Upper lobe of right lung (tissue), 1 donor: ENCODE measurements at regions not wholly inside any gene's neighbourhood (a gene's known extent, or its start where the extent isn't known, plus 50 kb on each side); places are given as distances from the start of the nearest gene placed in this dataset.

Source experiments
- ATAC-seq: fragments of 200-7000 bp; cut with Tn5 transposase; one replicate; pipeline ENCODE4 v1.9.1; 2020; ENCODE audit warnings: mild to moderate bottlenecking, moderate library complexity
- DNase-seq: peaks from one replicate; pipeline ENCODE4 v3.0.0-alpha.2; 2020
- H3K27ac ChIP-seq: fragments of 200-600 bp; one replicate; pipeline ENCODE4 v1.8.0; 2022
- H3K27me3 ChIP-seq: fragments of 200-600 bp; one replicate; pipeline ENCODE4 v1.8.0; 2022; ENCODE audit warnings: mild to moderate bottlenecking
- H3K36me3 ChIP-seq: fragments of 200-600 bp; one replicate; pipeline ENCODE4 v1.8.0; 2022
- H3K4me1 ChIP-seq: fragments of 200-600 bp; one replicate; pipeline ENCODE4 v1.8.0; 2022
- H3K4me3 ChIP-seq: fragments of 200-600 bp; one replicate; pipeline ENCODE4 v1.8.0; 2022; ENCODE audit warnings: mild to moderate bottlenecking
- H3K9me3 ChIP-seq: fragments of 200-600 bp; one replicate; pipeline ENCODE4 v1.8.0; 2022
- CTCF ChIP-seq: fragments of 200-600 bp; IDR thresholded peaks from one replicate; pipeline ENCODE4 v1.8.0; 2022; ENCODE audit warnings: antibody characterized with exemption
- intact Hi-C: fragments of 100-400 bp; cut with DNase I; formaldehyde crosslinking; loops from one replicate; pipeline ENCODE4 v1.11.0; 2022
- donor health status: DM: no; HTN: yes; CAD: no; lungs with severe emphysema.

- Histone ChIP-seq H3K36me3 (no peaks in the 10 kb centered on the region), H3K9me3 (no peaks in the 10 kb centered on the region), H3K4me3 (no peak overlapping the region), H3K27ac (no peak overlapping the region), H3K4me1 (no peaks in the 10 kb centered on the region), H3K27me3 (no peaks in the 10 kb centered on the region)
- TF ChIP-seq CTCF: no peak
- DNase-seq (no peak), ATAC-seq (no peak)
- intact Hi-C loops: no loop called here
Observed at GRCh38 chr7:155927905-155928304, 115.6 kb upstream of the SHH start.

- Histone ChIP-seq H3K4me3 (no peak overlapping the region), H3K27ac (no peak overlapping the region), H3K36me3 (no peaks in the 10 kb centered on the region), H3K9me3 (no peaks in the 10 kb centered on the region), H3K27me3 (no peaks in the 10 kb centered on the region), H3K4me1 (no peaks in the 10 kb centered on the region)
- no peak for TF ChIP-seq CTCF
- intact Hi-C loops: no loop called here
- DNase-seq (no peak), ATAC-seq (no peak)
Observed at GRCh38 chr7:155925682-155926081, 113.4 kb upstream of the SHH start.

DNA sequence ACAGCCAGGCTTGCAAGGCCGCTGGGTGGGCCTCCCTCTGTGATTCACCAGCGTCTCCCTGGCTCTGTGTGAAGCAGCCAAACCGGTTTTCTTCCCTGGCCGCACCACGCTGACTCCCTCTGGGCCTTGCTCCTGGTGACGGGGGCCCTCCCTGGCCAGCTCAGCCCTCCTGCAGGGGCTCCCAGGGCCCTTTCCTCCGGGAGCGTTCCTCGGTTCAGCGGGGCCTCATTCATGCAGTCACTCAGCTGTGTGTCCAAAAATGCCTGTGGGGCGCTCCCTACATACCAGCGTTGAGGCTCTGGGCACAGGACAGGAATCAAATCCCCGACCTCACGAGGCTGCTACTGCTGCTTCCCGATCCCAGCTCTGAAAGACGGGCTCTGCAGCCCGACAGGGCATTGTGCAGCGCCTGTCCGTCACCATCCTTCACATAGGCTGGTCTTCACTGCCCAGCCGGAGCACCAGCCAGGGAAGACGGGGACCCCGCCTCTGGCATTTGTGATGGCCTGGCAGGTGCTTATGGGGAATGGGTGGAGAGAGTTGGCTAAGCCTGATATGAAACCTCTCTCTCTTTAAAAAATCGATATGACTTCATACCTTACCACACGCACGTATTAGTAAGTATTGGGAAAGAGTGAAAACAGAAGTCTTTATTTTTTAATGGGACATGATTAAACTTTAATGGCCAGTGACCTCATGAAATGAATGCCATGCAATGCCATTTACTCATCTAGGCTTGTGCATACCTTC is 110.0 kb upstream of the SHH start:
- TF ChIP-seq CTCF: no peak

DNA sequence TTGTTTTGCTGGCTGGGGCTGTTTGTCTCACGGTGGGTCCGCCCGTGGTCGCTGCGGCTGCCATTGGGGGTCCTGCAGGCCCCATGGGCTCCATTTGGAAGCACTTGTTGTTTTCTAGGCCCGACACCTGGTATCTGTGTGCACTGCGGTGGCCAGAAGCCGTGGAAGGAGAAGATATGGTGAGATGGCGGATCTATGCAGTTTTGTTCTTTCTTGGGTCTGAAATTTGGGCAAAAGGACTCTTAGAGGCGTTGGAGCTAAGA is 109.5 kb upstream of the SHH start:
- Histone ChIP-seq H3K4me1 (no peaks in the 10 kb centered on the region), H3K4me3 (no peak overlapping the region), H3K27me3 (no peaks in the 10 kb centered on the region), H3K9me3 (no peaks in the 10 kb centered on the region), H3K36me3 (no peaks in the 10 kb centered on the region), H3K27ac (no peak overlapping the region)
- ATAC-seq (no peak), DNase-seq (no peak)
- no peak for TF ChIP-seq CTCF
- intact Hi-C loops: no loop called here

More for the DNA sequence above, 110.0 kb upstream of the SHH start:
- H3K27me3 ChIP-seq: no peaks in the 10 kb centered on the region
- no peaks in the 10 kb centered on the region for H3K36me3 ChIP-seq
- intact Hi-C loops: no loop called here
- ATAC-seq (peak; percentile 82), DNase-seq (peak; percentile 84)
- no peaks in the 10 kb centered on the region for H3K9me3 ChIP-seq
- no peaks in the 10 kb centered on the region for H3K4me1 ChIP-seq
- no peak overlapping the region for H3K4me3 ChIP-seq
- no peak overlapping the region for H3K27ac ChIP-seq

GRCh38 chr7:155921086-155921803 is 109.0 kb upstream of the SHH start:
- Histone ChIP-seq H3K4me1 (no peaks in the 10 kb centered on the region), H3K9me3 (no peaks in the 10 kb centered on the region), H3K27me3 (no peaks in the 10 kb centered on the region), H3K27ac (no peak overlapping the region), H3K36me3 (no peaks in the 10 kb centered on the region), H3K4me3 (no peak overlapping the region)
- TF ChIP-seq CTCF: no peak
- no peak for DNase-seq
- ATAC-seq: no peak
- intact Hi-C loops: no loop called here
